OCI-LY1 (cell line): ENCODE measurements at regions not wholly inside any gene's neighbourhood (a gene's known extent, or its start where the extent isn't known, plus 50 kb on each side); places are given as distances from the start of the nearest gene placed in this dataset.

Experiments used
- H2AFZ ChIP-seq: fragments of 200-600 bp; sonication (generic), shearing (Covaris generic); 2 replicates; pipeline ENCODE4 v1.6.0; 2014; ENCODE audit warnings: antibody characterized with exemption, mild to moderate bottlenecking, low read length
- H3F3A ChIP-seq: fragments of 200-600 bp; sonication (generic), shearing (Covaris generic); 2 replicates; pipeline ENCODE4 v1.6.0; 2014; ENCODE audit warnings: mild to moderate bottlenecking, antibody characterized with exemption, low read length, moderate library complexity; ENCODE audit not compliant: insufficient read depth
- H3K27ac ChIP-seq: fragments of 200-600 bp; sonication (generic); 2 replicates; pipeline ENCODE4 v1.5.1; 2014; ENCODE audit warnings: low read length, mixed run types, mild to moderate bottlenecking, low read depth; ENCODE audit not compliant: poor library complexity, severe bottlenecking
- H3K27me3 ChIP-seq: fragments of 200-600 bp; sonication (generic); 2 replicates; pipeline ENCODE4 v1.6.0; 2014; ENCODE audit warnings: antibody characterized with exemption, mild to moderate bottlenecking, low read length, moderate library complexity; ENCODE audit not compliant: insufficient read depth
- H3K36me3 ChIP-seq: fragments of 200-600 bp; sonication (generic); 2 replicates; pipeline ENCODE4 v1.6.1; 2014; ENCODE audit warnings: mild to moderate bottlenecking, antibody characterized with exemption, low read length, moderate library complexity, mixed read lengths; ENCODE audit not compliant: insufficient read depth
- H3K4me1 ChIP-seq: fragments of 200-600 bp; sonication (generic); 2 replicates; pipeline ENCODE4 v1.5.1; 2014; ENCODE audit warnings: mild to moderate bottlenecking, low read length, moderate library complexity; ENCODE audit not compliant: insufficient read depth, severe bottlenecking
- H3K4me2 ChIP-seq: fragments of 200-600 bp; sonication (generic), shearing (Covaris generic); 2 replicates; pipeline ENCODE4 v1.6.1; 2014; ENCODE audit warnings: low read length
- H3K4me3 ChIP-seq: fragments of 200-600 bp; sonication (generic); 2 replicates; pipeline ENCODE4 v1.5.1; 2014; ENCODE audit warnings: low read length, low read depth, mild to moderate bottlenecking, mixed read lengths; ENCODE audit not compliant: poor library complexity, severe bottlenecking
- H3K79me2 ChIP-seq: fragments of 200-600 bp; shearing (Covaris generic); 2 replicates; pipeline ENCODE4 v1.6.1; 2016; ENCODE audit warnings: mixed run types, low read length, mixed read lengths; ENCODE audit not compliant: insufficient read depth
- H3K9ac ChIP-seq: fragments of 200-600 bp; sonication (generic), shearing (Covaris generic); 2 replicates; pipeline ENCODE4 v1.6.1; 2014; ENCODE audit warnings: mild to moderate bottlenecking, low read length, mixed read lengths
- H3K9me2 ChIP-seq: fragments of 200-600 bp; sonication (generic), shearing (Covaris generic); 2 replicates; pipeline ENCODE4 v1.6.1; 2014; ENCODE audit warnings: low read depth, mild to moderate bottlenecking, low read length, mixed read lengths
- H3K9me3 ChIP-seq: fragments of 200-600 bp; shearing (Covaris generic); 2 replicates; pipeline ENCODE4 v1.6.1; 2014; ENCODE audit warnings: low read length, mixed read lengths
- H4K20me1 ChIP-seq: fragments of 200-600 bp; sonication (generic), shearing (Covaris generic); 2 replicates; pipeline ENCODE4 v1.6.0; 2016; ENCODE audit warnings: mild to moderate bottlenecking, low read length; ENCODE audit not compliant: insufficient read depth
- CTCF ChIP-seq: fragments of 200-600 bp; sonication (generic), shearing (Covaris generic); IDR thresholded peaks from 2 replicates; pipeline ENCODE4 v1.5.1; 2017; ENCODE audit warnings: mild to moderate bottlenecking, antibody characterized with exemption, low read length, moderate library complexity, mixed read lengths
- EZH2 ChIP-seq: fragments of 200-600 bp; sonication (generic), shearing (Covaris generic); IDR thresholded peaks from 2 replicates; pipeline ENCODE4 v1.8.0; 2017; ENCODE audit warnings: borderline replicate concordance, mixed run types, mild to moderate bottlenecking, antibody characterized with exemption, low read length, moderate library complexity, mixed read lengths

DNA sequence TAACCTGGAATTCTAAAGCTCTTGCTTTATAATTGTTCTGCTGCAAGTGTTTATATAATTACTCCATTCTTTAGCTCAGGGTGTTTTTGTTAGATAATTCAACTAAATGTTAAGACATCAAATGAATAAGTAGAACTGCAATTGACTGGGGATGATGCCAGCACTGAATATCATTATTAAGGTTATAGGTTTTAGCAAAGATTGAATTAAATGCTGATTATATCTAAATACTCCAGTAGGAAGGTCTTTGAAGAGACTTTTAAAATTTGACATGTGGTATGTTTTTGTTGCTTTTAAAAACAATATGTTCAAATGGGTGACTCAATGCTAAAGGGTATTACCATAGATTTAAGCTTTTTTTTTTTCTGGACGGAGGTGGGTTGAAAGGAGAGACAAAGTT lies 170.1 kb upstream of the THUMPD2 start:
- H3K27me3 ChIP-seq = no peaks in the 10 kb centered on the region
- no peaks in the 10 kb centered on the region for H3K36me3 ChIP-seq
- no peak overlapping the region for H3K4me2 ChIP-seq
- no peaks in the 10 kb centered on the region for H3K79me2 ChIP-seq
- no peak overlapping the region for H3K9ac ChIP-seq
- H3F3A ChIP-seq = no peaks in the 10 kb centered on the region
- no peak overlapping the region for H3K27ac ChIP-seq
- H2AFZ ChIP-seq = no peak overlapping the region
- H3K9me3 ChIP-seq = no peaks in the 10 kb centered on the region
- H3K9me2 ChIP-seq = no peaks in the 10 kb centered on the region
- no peaks in the 10 kb centered on the region for H3K4me1 ChIP-seq
- H4K20me1 ChIP-seq = no peaks in the 10 kb centered on the region
- H3K4me3 ChIP-seq = no peak overlapping the region
- TF ChIP-seq CTCF (no peak), EZH2 (no peak)

- H3F3A ChIP-seq = no peaks in the 10 kb centered on the region
- no peaks in the 10 kb centered on the region for H3K27me3 ChIP-seq
- no peak overlapping the region for H2AFZ ChIP-seq
- no peaks in the 10 kb centered on the region for H3K36me3 ChIP-seq
- no peaks in the 10 kb centered on the region for H3K79me2 ChIP-seq
- no peaks in the 10 kb centered on the region for H3K4me1 ChIP-seq
- no peak overlapping the region for H3K27ac ChIP-seq
- H3K4me3 ChIP-seq = no peak overlapping the region
- H3K9me2 ChIP-seq = no peaks in the 10 kb centered on the region
- H3K9ac ChIP-seq = no peak overlapping the region
- no peaks in the 10 kb centered on the region for H3K9me3 ChIP-seq
- no peaks in the 10 kb centered on the region for H4K20me1 ChIP-seq
- H3K4me2 ChIP-seq = no peak overlapping the region
- no peak for TF ChIP-seq CTCF
- TF ChIP-seq EZH2 = no peak
Measured at GRCh38 chr2:39948016-39948719, 169.1 kb upstream of the THUMPD2 start.

- Histone ChIP-seq H3F3A (no peaks in the 10 kb centered on the region), H4K20me1 (no peaks in the 10 kb centered on the region), H2AFZ (no peak overlapping the region), H3K9me2 (no peaks in the 10 kb centered on the region), H3K9me3 (no peaks in the 10 kb centered on the region), H3K27ac (no peak overlapping the region), H3K79me2 (no peaks in the 10 kb centered on the region), H3K4me3 (no peak overlapping the region), H3K4me1 (no peaks in the 10 kb centered on the region), H3K9ac (no peak overlapping the region), H3K27me3 (no peaks in the 10 kb centered on the region), H3K36me3 (no peaks in the 10 kb centered on the region), H3K4me2 (no peak overlapping the region)
- no peak for TF ChIP-seq EZH2
- no peak for TF ChIP-seq CTCF
Measured at GRCh38 chr2:39947294-39948015, 168.4 kb upstream of the THUMPD2 start.
